Limb (tissue), 2 donors: ENCODE measurements at regions not wholly inside any gene's neighbourhood (a gene's known extent, or its start where the extent isn't known, plus 50 kb on each side); places are given as distances from the start of the nearest gene placed in this dataset.
"Not testable (repeated sequence)": the region's sequence is repeated elsewhere in the genome, so short reads cannot be mapped to it uniquely, and the experiment has no call there.

ENCODE experiments used
- DNase-seq, 2 donors: peaks; one replicate each; pipeline ENCODE4 v3.0.0-alpha.2; 2016; ENCODE audit errors: extremely low spot score in 2 of 2

GRCh38 chr6:81969011-81969410, 216.5 kb upstream of the TENT5A start:
- DNase-seq: no peak

GRCh38 chr6:81966968-81967367, 214.5 kb upstream of the TENT5A start:
- no peak for DNase-seq

- DNase-seq: no peak
These were observed 209.7 kb upstream of the TENT5A start for GRCh38 chr6:81962198-81962597.

DNA sequence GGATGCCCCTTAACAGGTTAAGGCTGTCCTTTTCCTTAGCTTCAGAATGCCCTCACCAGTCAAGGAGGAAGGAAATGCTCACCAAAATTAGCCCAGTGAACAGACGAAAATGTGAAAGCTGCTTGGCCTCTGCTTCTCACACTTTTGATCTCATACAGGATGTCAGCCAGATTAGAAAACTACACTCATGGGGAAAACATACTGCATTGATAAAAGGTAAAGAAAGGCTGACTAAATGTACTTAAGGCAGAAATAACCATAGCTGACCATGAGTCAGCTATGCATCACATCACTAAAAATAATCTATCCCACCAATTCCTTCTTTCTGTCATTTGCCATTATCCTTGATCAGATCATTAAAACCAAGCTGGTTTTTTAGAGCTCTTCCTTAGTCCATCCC, 198.4 kb upstream of the TENT5A start:
- DNase-seq: no peak

DNA sequence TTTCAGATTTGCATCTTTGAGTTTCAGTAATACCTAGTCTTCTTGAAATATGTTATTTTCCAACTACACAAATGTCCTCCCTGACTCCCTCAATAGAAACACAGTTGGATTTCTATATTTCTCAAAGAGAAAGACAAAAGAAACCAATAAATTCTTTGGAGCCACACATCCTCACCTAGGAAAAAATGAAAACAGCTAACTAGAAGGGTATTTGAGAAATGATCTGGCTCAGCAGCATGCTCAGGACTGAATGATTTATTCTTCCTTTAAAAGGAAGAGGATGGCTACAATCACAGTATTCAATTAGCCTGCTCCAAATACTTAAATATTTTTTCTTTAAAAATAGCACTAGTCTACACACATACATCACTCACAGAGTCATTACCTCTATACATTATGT, 196.4 kb upstream of the TENT5A start:
- no peak for DNase-seq

GRCh38 chr6:81948196-81948595, 195.7 kb upstream of the TENT5A start:
- not testable (repeated sequence) for DNase-seq

GRCh38 chr6:81944661-81945060, 192.2 kb upstream of the TENT5A start:
- DNase-seq: no peak

DNA sequence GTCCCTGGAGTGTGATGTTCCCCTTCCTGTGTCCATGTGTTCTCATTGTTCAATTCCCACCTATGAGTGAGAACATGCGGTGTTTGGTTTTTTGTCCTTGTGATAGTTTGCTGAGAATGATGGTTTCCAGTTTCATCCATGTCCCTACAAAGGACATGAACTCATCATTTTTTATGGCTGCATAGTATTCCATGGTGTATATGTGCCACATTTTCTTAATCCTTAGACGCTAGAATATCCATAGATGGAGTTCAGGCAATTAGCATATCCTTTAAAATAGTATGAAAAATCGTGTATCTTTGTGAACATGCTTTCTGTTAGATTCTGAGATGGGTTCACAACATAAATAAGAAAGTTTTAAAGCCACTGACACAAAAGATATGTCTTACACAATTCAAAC, 190.4 kb upstream of the TENT5A start:
- DNase-seq: not testable (repeated sequence)

DNA sequence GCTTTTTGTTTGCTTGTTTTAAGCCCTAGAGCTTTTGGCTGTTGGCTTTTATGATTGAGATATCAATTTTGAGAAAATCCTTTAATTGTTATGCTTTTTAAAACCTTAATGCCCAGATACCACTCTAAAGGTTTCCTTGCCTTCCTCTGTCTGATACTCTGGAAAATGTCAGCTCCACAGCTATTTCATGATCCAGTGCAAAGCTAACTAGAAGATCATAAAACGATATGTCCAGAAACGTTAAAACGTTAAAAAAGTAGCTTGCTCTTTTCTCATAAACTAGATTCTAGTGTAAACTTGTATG, 189.5 kb upstream of the TENT5A start:
- DNase-seq: no peak

DNA sequence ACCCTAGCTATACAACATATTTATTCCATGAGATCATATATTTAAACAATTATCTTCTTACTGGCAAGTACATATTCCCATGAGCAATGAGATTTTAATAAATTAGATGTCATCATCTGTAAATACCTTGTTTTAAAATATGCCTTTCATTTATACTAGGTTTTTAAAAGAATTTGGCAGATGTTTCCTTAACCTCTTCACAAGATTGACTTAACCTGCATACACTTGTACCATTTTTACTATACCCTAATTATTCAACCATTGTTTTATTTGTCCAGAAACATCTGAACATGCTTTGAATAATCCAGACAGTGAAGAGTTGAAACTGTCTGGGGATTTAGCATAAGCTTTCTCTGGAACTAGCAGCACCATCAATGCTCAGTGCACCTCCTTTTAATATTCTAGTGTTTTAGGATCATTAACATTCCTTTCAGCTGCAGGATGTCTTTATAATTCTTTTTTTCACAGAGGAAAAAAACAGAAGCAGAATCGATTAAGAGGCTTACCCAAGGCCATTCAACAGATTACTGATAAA, 188.0 kb upstream of the TENT5A start:
- no peak for DNase-seq

GRCh38 chr6:81939766-81940165, 187.3 kb upstream of the TENT5A start:
- no peak for DNase-seq

- DNase-seq: no peak
These were observed 186.7 kb upstream of the TENT5A start for GRCh38 chr6:81938991-81939732.

DNA sequence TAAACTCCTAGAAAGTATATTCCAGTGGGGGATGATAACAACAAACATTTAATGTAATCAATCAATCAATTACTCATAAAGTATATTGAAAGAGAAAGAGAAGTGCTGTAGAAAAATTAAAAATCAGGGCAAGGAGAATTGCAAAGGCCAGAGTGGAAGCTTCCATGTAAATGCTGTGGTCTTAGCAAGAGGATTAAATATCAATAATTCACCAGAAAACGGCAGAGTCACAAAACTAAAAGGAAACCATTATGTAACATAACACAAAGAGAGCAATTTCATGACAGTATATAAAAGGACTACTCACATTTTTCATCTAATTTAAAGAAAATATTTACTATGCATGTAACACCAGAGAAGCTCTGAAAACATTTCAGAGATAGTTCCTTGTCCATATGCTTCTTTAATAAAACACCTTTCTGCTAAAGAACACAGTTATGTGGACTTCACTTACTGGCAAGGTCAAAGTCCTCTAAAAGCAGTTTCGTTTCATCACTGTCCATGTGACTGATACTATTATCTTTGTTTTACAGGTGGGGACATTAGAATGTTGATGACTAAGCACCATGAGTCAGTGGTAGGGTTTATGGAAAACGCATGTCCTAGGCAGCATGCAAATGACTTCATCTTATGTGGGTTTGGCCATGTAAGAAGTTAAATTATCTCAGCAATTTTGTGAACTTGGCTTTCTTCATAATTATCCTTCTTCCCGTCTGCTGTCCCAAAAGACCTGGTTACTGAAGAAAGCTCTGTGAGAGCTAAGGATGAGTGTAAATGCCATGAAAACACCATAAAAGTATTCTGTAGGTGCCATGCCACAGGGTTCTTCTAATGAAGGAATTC, 185.8 kb upstream of the TENT5A start:
- DNase-seq: peak in 1 of 2 donors; percentile 15

DNA sequence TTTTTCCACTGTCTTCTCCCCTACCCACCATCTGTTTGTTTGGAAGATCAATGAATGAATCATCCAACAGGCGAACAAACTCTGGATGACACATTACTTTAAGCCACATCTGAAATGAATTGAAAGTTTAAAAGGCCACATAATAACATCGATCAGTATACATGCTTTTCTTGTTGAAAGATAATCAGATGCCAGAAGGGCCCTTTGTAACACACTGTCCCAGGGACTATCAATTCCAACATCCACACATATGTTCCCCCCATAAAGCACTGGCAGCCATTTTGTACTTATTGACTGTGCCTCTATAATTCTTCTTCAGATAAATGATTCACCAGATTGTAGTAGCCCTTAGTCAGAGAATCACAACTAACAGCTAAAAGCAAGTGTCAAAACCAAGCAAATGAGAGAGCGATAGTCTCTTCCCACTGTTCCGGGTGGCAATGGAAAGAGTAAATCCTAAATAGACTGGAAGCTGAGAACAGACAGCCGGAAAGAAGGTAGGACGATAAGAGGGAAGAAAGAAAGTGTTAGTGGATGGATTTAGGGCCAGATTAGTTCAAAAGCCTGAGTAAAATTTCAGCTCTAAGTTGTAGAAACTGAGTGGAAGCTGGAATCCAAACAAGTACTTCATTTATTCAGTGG, 184.9 kb upstream of the TENT5A start:
- no peak for DNase-seq

DNA sequence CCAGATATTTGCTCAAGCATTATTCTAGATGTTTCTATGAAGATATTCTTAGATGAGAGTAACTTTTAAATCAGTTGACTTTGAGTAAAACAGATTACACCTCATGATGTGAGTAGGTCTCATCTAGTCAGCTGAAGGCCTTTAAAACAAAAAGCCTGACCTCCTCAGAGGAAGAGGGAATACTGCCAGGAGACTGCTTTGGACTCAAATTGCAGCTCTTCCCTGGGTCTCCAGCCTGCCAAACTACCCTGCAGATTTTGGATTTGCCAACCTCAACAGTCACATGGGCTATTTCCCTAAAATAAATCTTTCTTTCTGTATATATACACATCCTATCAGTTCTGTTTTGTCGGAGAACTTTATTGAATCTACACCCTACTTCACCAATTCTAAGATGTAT, 182.5 kb upstream of the TENT5A start:
- DNase-seq: no peak

- DNase-seq: no peak
These were observed 181.1 kb upstream of the TENT5A start for GRCh38 chr6:81933608-81934051.

GRCh38 chr6:81933089-81933488, 180.6 kb upstream of the TENT5A start:
- no peak for DNase-seq

- not testable (repeated sequence) for DNase-seq
These were observed 180.0 kb upstream of the TENT5A start for GRCh38 chr6:81932448-81932847.

GRCh38 chr6:81929828-81930227, 177.3 kb upstream of the TENT5A start:
- no peak for DNase-seq

DNA sequence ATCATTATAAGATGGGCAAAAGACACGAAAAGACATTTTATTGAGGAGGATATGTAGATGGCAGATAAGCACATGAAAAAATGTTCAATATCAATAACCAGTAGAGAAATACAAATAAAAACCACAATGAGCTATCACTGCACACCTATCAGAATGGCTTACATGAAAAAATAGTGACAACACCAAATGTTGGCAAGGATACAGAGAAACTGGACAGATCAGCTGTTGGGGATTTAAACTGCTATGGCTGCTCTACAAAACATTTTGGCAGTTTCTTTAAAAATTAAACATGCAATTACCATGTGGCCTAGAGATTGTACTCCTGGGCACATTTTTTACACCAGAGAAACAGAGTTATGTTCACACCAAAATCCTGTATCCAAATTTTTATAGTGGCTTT, 172.7 kb upstream of the TENT5A start:
- no peak for DNase-seq

DNA sequence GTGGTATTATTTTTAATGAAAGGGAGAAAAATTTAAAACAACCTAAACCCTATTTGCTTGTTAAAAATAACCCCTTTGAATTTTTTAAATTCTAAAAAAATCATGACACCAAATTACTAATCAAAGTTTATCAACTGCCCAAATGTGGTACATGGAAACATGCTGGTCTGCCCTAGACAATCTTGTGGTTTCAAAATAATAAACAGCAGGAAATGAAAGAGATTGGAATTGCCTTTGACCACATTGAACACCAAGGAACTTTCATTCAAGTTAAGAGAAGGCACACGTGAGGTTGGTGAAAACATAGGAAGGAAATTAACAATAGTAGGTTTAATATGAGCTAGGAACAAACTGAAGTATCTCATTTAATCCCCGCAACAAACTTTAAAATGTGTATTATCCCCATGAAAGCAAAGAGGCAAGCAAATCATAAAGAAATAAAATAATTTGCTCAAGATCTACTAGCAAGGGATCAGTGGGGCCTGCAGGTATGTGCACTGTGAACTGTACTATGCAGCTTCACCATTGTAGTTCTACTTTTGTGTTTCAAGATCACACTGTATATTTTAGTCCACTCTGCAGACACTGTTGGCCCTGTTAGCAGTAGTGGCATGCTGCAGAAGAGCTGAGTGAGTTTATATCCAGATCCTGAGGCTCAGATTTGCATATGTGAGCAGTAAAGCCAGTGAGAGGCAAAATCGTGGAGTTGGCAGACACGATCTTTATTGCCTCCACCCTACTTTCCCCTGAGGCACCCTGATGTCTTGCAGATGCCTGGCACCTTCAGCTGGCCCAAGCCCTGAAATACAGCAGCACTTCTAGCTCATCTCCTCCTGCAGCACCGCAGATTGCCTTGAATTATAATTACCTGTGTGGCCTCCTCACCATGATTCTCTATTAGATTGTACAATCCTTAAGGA, 157.8 kb upstream of the TENT5A start:
- no peak for DNase-seq
